ENCODE measurements at regions not wholly inside any gene's neighbourhood (a gene's known extent, or its start where the extent isn't known, plus 50 kb on each side); places are given as distances from the start of the nearest gene placed in this dataset.
"Not testable (repeated sequence)": the region's sequence is repeated elsewhere in the genome, so short reads cannot be mapped to it uniquely, and the experiment has no call there.

- CTCF ChIA-PET, POLR2A ChIA-PET: not testable (repeated sequence)
Observed at GRCh38 chr16:16448423-16448822, 69.5 kb downstream of the NPIPA7 start.

- CTCF ChIA-PET, POLR2A ChIA-PET: not testable (repeated sequence)
Observed at GRCh38 chr16:16449712-16450237, 70.8 kb downstream of the NPIPA7 start.

GRCh38 chr16:16451721-16452410 is 72.9 kb downstream of the NPIPA7 start:
- CTCF ChIA-PET: not testable (repeated sequence)

GRCh38 chr16:16458579-16458978 is 79.6 kb downstream of the NPIPA7 start:
- POLR2A ChIA-PET, CTCF ChIA-PET: not testable (repeated sequence)

More at GRCh38 chr16:16451721-16452410, 72.9 kb downstream of the NPIPA7 start:
- POLR2A ChIA-PET: not testable (repeated sequence)

- CTCF ChIA-PET: interaction anchor here (0.6 kb wide), 1 partner anchor 99 kb away, joined by 3 read pairs; no protein-coding TSS in a partner anchor
Observed at GRCh38 chr16:16463792-16464191, 84.9 kb downstream of the NPIPA7 start.

GRCh38 chr16:16488919-16489318 is 110.0 kb downstream of the NPIPA7 start:
- CTCF ChIA-PET, POLR2A ChIA-PET: not testable (repeated sequence)

More at GRCh38 chr16:16463792-16464191, 84.9 kb downstream of the NPIPA7 start:
- POLR2A ChIA-PET: not testable (repeated sequence)

- POLR2A ChIA-PET, CTCF ChIA-PET: not testable (repeated sequence)
Observed at GRCh38 chr16:16489466-16489865, 110.5 kb downstream of the NPIPA7 start.

GRCh38 chr16:16494114-16494513 is 115.2 kb downstream of the NPIPA7 start:
- POLR2A ChIA-PET, CTCF ChIA-PET: not testable (repeated sequence)

- CTCF ChIA-PET, POLR2A ChIA-PET: not testable (repeated sequence)
Observed at GRCh38 chr16:16494998-16495397, 116.1 kb downstream of the NPIPA7 start.

- POLR2A ChIA-PET, CTCF ChIA-PET: not testable (repeated sequence)
Observed at GRCh38 chr16:16499875-16500274, 120.9 kb downstream of the NPIPA7 start.

GRCh38 chr16:16507041-16507440 is 128.1 kb downstream of the NPIPA7 start:
- POLR2A ChIA-PET, CTCF ChIA-PET: not testable (repeated sequence)

GRCh38 chr16:16508344-16508743 is 129.4 kb downstream of the NPIPA7 start:
- CTCF ChIA-PET, POLR2A ChIA-PET: not testable (repeated sequence)

GRCh38 chr16:16519395-16519794 is 140.5 kb downstream of the NPIPA7 start:
- CTCF ChIA-PET, POLR2A ChIA-PET: not testable (repeated sequence)

- POLR2A ChIA-PET, CTCF ChIA-PET: not testable (repeated sequence)
Observed at GRCh38 chr16:16521239-16522002, 142.5 kb downstream of the NPIPA7 start.

GRCh38 chr16:16526998-16527397 is 148.1 kb downstream of the NPIPA7 start:
- CTCF ChIA-PET, POLR2A ChIA-PET: not testable (repeated sequence)

- POLR2A ChIA-PET, CTCF ChIA-PET: not testable (repeated sequence)
Observed at GRCh38 chr16:16530744-16531143, 151.8 kb downstream of the NPIPA7 start.

GRCh38 chr16:16535565-16535964 is 156.6 kb downstream of the NPIPA7 start:
- POLR2A ChIA-PET: not testable (repeated sequence)

GRCh38 chr16:16536151-16536550 is 157.2 kb downstream of the NPIPA7 start:
- POLR2A ChIA-PET, CTCF ChIA-PET: not testable (repeated sequence)

More at GRCh38 chr16:16535565-16535964, 156.6 kb downstream of the NPIPA7 start:
- CTCF ChIA-PET: not testable (repeated sequence)

GRCh38 chr16:16549710-16550109 is 170.8 kb downstream of the NPIPA7 start:
- CTCF ChIA-PET, POLR2A ChIA-PET: not testable (repeated sequence)

GRCh38 chr16:16550824-16551223 is 171.9 kb downstream of the NPIPA7 start:
- POLR2A ChIA-PET, CTCF ChIA-PET: not testable (repeated sequence)

- CTCF ChIA-PET: interaction anchor here (0.6 kb wide), 1 partner anchor 1050 kb away, joined by 3 read pairs; no protein-coding TSS in a partner anchor
- POLR2A ChIA-PET: not testable (repeated sequence)
Observed at GRCh38 chr16:16552819-16553340, 173.9 kb downstream of the NPIPA7 start.
